CD4-positive, alpha-beta T cell treated with Interleukin-12 subunit alpha and Interleukin-12 subunit beta, for 1 hour (primary cell): ENCODE measurements at regions not wholly inside any gene's neighbourhood (a gene's known extent, or its start where the extent isn't known, plus 50 kb on each side); places are given as distances from the start of the nearest gene placed in this dataset.

ENCODE experiments used
- DNase-seq: peaks from one replicate; pipeline ENCODE4 v3.0.0-alpha.2; 2020

- DNase-seq: no peak
Observed at GRCh38 chr14:100638211-100638855, 51.1 kb upstream of the BEGAIN start.

GRCh38 chr14:100639280-100639679 is 52.1 kb upstream of the BEGAIN start:
- no peak for DNase-seq

GRCh38 chr14:100640471-100641273 is 53.5 kb upstream of the BEGAIN start:
- peak; percentile 76 for DNase-seq

GRCh38 chr14:100641274-100641860 is 54.1 kb upstream of the BEGAIN start:
- no peak for DNase-seq

GRCh38 chr14:100643426-100643825 is 56.2 kb upstream of the BEGAIN start:
- DNase-seq: no peak

- no peak for DNase-seq
Observed at GRCh38 chr14:100644383-100644782, 57.2 kb upstream of the BEGAIN start.

- DNase-seq: no peak
Observed at GRCh38 chr14:100644784-100645183, 57.6 kb upstream of the BEGAIN start.

GRCh38 chr14:100645196-100645981 is 58.2 kb upstream of the BEGAIN start:
- DNase-seq: peak; percentile 86

GRCh38 chr14:100645982-100646314 is 58.7 kb upstream of the BEGAIN start:
- no peak for DNase-seq

GRCh38 chr14:100648474-100649172 is 61.4 kb upstream of the BEGAIN start:
- DNase-seq: no peak

GRCh38 chr14:100649173-100649519 is 61.9 kb upstream of the BEGAIN start:
- no peak for DNase-seq

GRCh38 chr14:100651999-100652508 is 64.8 kb upstream of the BEGAIN start:
- no peak for DNase-seq

- no peak for DNase-seq
Observed at GRCh38 chr14:100652744-100653143, 65.5 kb upstream of the BEGAIN start.

GRCh38 chr14:100653409-100653808 is 66.2 kb upstream of the BEGAIN start:
- peak; percentile 39 for DNase-seq

GRCh38 chr14:100654025-100654813 is 67.0 kb upstream of the BEGAIN start:
- no peak for DNase-seq

- DNase-seq: peak; percentile 46
Observed at GRCh38 chr14:100654814-100655740, 67.9 kb upstream of the BEGAIN start.

GRCh38 chr14:100655741-100656085 is 68.5 kb upstream of the BEGAIN start:
- DNase-seq: no peak

- no peak for DNase-seq
Observed at GRCh38 chr14:100656996-100657395, 69.7 kb upstream of the DLK1 start.

- DNase-seq: no peak
Observed at GRCh38 chr14:100657780-100658179, 68.9 kb upstream of the DLK1 start.

GRCh38 chr14:100658181-100658886 is 68.4 kb upstream of the DLK1 start:
- DNase-seq: no peak
